Skeletal muscle satellite cell (primary cell): ENCODE measurements at regions not wholly inside any gene's neighbourhood (a gene's known extent, or its start where the extent isn't known, plus 50 kb on each side); places are given as distances from the start of the nearest gene placed in this dataset.

Experiments
- H3K27me3 ChIP-seq: 2 replicates; pipeline ENCODE4 v1.7.0; 2013; ENCODE audit warnings: low read length; ENCODE audit not compliant: control insufficient read depth, insufficient read depth
- H3K36me3 ChIP-seq: 2 replicates; pipeline ENCODE4 v1.7.0; 2013; ENCODE audit warnings: mild to moderate bottlenecking, control low read depth, low read length; ENCODE audit not compliant: insufficient read depth
- H3K4me1 ChIP-seq: 2 replicates; pipeline ENCODE4 v1.7.0; 2013; ENCODE audit warnings: low read length; ENCODE audit not compliant: control insufficient read depth, insufficient read depth
- H3K4me2 ChIP-seq: 2 replicates; pipeline ENCODE4 v1.7.0; 2013; ENCODE audit warnings: mild to moderate bottlenecking, low read length
- H3K4me3 ChIP-seq: 2 replicates; pipeline ENCODE4 v1.7.0; 2013; ENCODE audit warnings: low read length
- H3K9ac ChIP-seq: 2 replicates; pipeline ENCODE4 v1.7.0; 2013; ENCODE audit warnings: mild to moderate bottlenecking, low read depth, low read length, moderate library complexity
- H3K9me3 ChIP-seq: replicated peaks from 2 replicates; pipeline ENCODE4 v1.7.0; 2013; ENCODE audit warnings: mild to moderate bottlenecking, control low read depth, low read length

GRCh38 chr4:100938698-100939097, 408.6 kb downstream of the PPP3CA start:
- H3K4me3 ChIP-seq, result no peak overlapping the region
- no peaks in the 10 kb centered on the region for H3K27me3 ChIP-seq
- H3K9me3 ChIP-seq, result no peaks in the 10 kb centered on the region
- H3K4me1 ChIP-seq, result no peaks in the 10 kb centered on the region
- no peak overlapping the region for H3K4me2 ChIP-seq
- no peak overlapping the region for H3K9ac ChIP-seq
- H3K36me3 ChIP-seq, result no peaks in the 10 kb centered on the region

- no peak overlapping the region for H3K9ac ChIP-seq
- H3K36me3 ChIP-seq, result no peaks in the 10 kb centered on the region
- H3K4me1 ChIP-seq, result no peaks in the 10 kb centered on the region
- no peaks in the 10 kb centered on the region for H3K27me3 ChIP-seq
- H3K4me2 ChIP-seq, result no peak overlapping the region
- no peak overlapping the region for H3K4me3 ChIP-seq
- no peaks in the 10 kb centered on the region for H3K9me3 ChIP-seq
Measured at GRCh38 chr4:100936661-100937375, 410.5 kb downstream of the PPP3CA start.

GRCh38 chr4:100935090-100935489, 412.2 kb downstream of the PPP3CA start:
- no peaks in the 10 kb centered on the region for H3K27me3 ChIP-seq
- no peaks in the 10 kb centered on the region for H3K9me3 ChIP-seq
- H3K36me3 ChIP-seq, result no peaks in the 10 kb centered on the region
- no peak overlapping the region for H3K4me3 ChIP-seq
- H3K9ac ChIP-seq, result no peak overlapping the region
- H3K4me1 ChIP-seq, result no peaks in the 10 kb centered on the region
- H3K4me2 ChIP-seq, result no peak overlapping the region

GRCh38 chr4:100933628-100934027, 413.7 kb downstream of the PPP3CA start:
- H3K36me3 ChIP-seq, result no peaks in the 10 kb centered on the region
- H3K4me1 ChIP-seq, result no peaks in the 10 kb centered on the region
- no peak overlapping the region for H3K4me2 ChIP-seq

GRCh38 chr4:100929758-100930157, 411.9 kb upstream of the EMCN start:
- Histone ChIP-seq H3K4me2 (no peak overlapping the region), H3K9ac (no peak overlapping the region), H3K4me3 (no peak overlapping the region), H3K4me1 (no peaks in the 10 kb centered on the region), H3K36me3 (no peaks in the 10 kb centered on the region), H3K9me3 (no peaks in the 10 kb centered on the region), H3K27me3 (no peaks in the 10 kb centered on the region)

More at GRCh38 chr4:100933628-100934027, 413.7 kb downstream of the PPP3CA start:
- Histone ChIP-seq H3K27me3 (no peaks in the 10 kb centered on the region), H3K4me3 (no peak overlapping the region), H3K9me3 (no peaks in the 10 kb centered on the region), H3K9ac (no peak overlapping the region)

GRCh38 chr4:100929135-100929534, 411.3 kb upstream of the EMCN start:
- Histone ChIP-seq H3K27me3 (no peaks in the 10 kb centered on the region), H3K9ac (no peak overlapping the region), H3K9me3 (no peaks in the 10 kb centered on the region), H3K4me3 (no peak overlapping the region), H3K36me3 (no peaks in the 10 kb centered on the region), H3K4me1 (no peaks in the 10 kb centered on the region), H3K4me2 (no peak overlapping the region)

GRCh38 chr4:100926039-100926717, 408.4 kb upstream of the EMCN start:
- Histone ChIP-seq H3K27me3 (no peaks in the 10 kb centered on the region), H3K4me1 (no peaks in the 10 kb centered on the region), H3K4me2 (no peak overlapping the region), H3K4me3 (no peak overlapping the region), H3K9ac (no peak overlapping the region), H3K36me3 (no peaks in the 10 kb centered on the region), H3K9me3 (no peaks in the 10 kb centered on the region)

- H3K27me3 ChIP-seq, result no peaks in the 10 kb centered on the region
- H3K4me1 ChIP-seq, result no peaks in the 10 kb centered on the region
- no peaks in the 10 kb centered on the region for H3K36me3 ChIP-seq
- no peaks in the 10 kb centered on the region for H3K9me3 ChIP-seq
- H3K4me2 ChIP-seq, result no peak overlapping the region
- no peak overlapping the region for H3K9ac ChIP-seq
- no peak overlapping the region for H3K4me3 ChIP-seq
Measured at GRCh38 chr4:100913685-100914084, 395.9 kb upstream of the EMCN start.

GRCh38 chr4:100908540-100908939, 390.7 kb upstream of the EMCN start:
- no peaks in the 10 kb centered on the region for H3K4me1 ChIP-seq
- H3K4me2 ChIP-seq, result no peak overlapping the region
- H3K9ac ChIP-seq, result no peak overlapping the region
- no peaks in the 10 kb centered on the region for H3K9me3 ChIP-seq
- no peak overlapping the region for H3K4me3 ChIP-seq
- no peaks in the 10 kb centered on the region for H3K27me3 ChIP-seq
- H3K36me3 ChIP-seq, result no peaks in the 10 kb centered on the region

- no peak overlapping the region for H3K4me2 ChIP-seq
- no peaks in the 10 kb centered on the region for H3K27me3 ChIP-seq
- no peaks in the 10 kb centered on the region for H3K9me3 ChIP-seq
- no peak overlapping the region for H3K9ac ChIP-seq
- H3K4me1 ChIP-seq, result no peaks in the 10 kb centered on the region
- H3K4me3 ChIP-seq, result no peak overlapping the region
- H3K36me3 ChIP-seq, result no peaks in the 10 kb centered on the region
Measured at GRCh38 chr4:100907465-100908454, 389.9 kb upstream of the EMCN start.

GRCh38 chr4:100906973-100907372, 389.2 kb upstream of the EMCN start:
- Histone ChIP-seq H3K27me3 (no peaks in the 10 kb centered on the region), H3K9ac (no peak overlapping the region)

More at GRCh38 chr4:100906973-100907372, 389.2 kb upstream of the EMCN start:
- H3K9me3 ChIP-seq, result no peaks in the 10 kb centered on the region
- no peaks in the 10 kb centered on the region for H3K4me1 ChIP-seq
- no peaks in the 10 kb centered on the region for H3K36me3 ChIP-seq
- no peak overlapping the region for H3K4me3 ChIP-seq
- no peak overlapping the region for H3K4me2 ChIP-seq
